ENCODE measurements at regions not wholly inside any gene's neighbourhood (a gene's known extent, or its start where the extent isn't known, plus 50 kb on each side); places are given as distances from the start of the nearest gene placed in this dataset.
"Not testable (repeated sequence)": the region's sequence is repeated elsewhere in the genome, so short reads cannot be mapped to it uniquely, and the experiment has no call there.

DNA sequence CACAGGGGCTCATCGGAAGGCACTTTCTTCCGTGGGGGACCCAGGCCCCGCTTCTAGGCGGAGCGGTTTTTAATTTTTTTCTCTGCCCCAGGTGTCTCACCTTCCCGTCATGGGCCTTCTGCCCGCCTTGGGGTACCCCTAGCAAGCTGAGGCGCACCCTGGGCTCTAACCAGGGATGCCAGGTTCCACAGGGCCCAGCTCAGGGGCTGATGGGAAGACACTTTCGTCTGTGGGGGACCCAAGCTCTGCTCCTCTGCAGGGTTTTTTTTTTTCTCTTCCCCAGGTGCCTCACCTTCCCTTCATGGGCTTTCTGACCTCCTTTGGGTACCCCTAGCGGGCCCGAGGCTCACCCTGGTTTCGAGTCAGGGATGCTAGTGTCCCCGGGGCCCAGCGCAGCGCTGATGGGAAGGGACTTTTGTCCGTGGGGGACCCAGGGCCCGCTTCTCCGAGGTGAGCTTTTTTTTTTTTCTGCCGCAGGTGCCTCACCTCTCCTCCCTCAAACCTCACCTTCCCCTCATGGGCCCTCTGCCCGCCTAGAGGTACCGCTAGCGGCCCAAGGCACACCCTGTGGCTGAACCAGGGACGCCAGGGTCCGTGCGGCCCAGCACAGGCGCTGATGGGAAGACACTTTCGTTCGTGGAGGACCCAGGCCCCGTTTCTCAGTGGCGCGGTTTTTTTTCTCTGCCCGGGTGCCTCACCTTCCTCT, 1270.5 kb downstream of the FOXD4L5 start:
- not testable (repeated sequence) for H3K4me3 Mint-ChIP-seq; H3K27me3 ChIP-seq (ENCODE audit: control insufficient read depth, insufficient read depth, low read length); H3K36me3 ChIP-seq (ENCODE audit: control insufficient read depth, insufficient read depth, low read length); H3K27me3 Mint-ChIP-seq; H3K36me3 Mint-ChIP-seq; H3K9me3 Mint-ChIP-seq; H3K4me3 ChIP-seq (ENCODE audit: low read depth, low read length); H3K27ac ChIP-seq (ENCODE audit: insufficient read depth, low read length, poor library complexity, severe bottlenecking); H3K27ac Mint-ChIP-seq; H3K4me1 Mint-ChIP-seq; H3K4me1 ChIP-seq (ENCODE audit: control insufficient read depth, insufficient read depth, low read length, poor library complexity, severe bottlenecking); ATAC-seq (ENCODE audit: low read depth in 2 of 2); DNase-seq; H3K9me3 ChIP-seq (ENCODE audit: control insufficient read depth in 2 of 2, low read length in 2 of 2)

DNA sequence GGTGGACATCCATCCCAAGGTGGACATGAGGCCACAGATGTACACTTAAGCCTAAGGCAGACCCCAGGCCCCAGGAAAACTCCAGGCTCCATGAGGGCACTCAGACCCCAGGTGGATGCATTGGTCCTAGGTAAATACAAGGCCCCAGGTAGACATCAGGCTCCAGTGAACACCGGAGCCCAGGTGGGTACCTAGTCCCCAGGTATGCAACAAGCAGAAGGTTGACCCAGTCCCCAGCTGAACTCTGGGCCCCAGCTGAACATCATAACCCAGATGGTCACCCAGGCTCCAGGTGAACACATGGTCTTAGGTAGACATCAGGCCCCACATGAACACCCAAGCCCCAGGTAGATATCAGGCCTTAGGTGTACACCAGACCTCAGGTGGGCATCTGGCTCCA, 1271.9 kb downstream of the FOXD4L5 start:
- H3K27ac Mint-ChIP-seq; H3K27me3 Mint-ChIP-seq; H3K27ac ChIP-seq (ENCODE audit: insufficient read depth, low read length, poor library complexity, severe bottlenecking); H3K4me1 Mint-ChIP-seq; H3K9me3 ChIP-seq (ENCODE audit: control insufficient read depth in 2 of 2, low read length in 2 of 2); H3K36me3 ChIP-seq (ENCODE audit: control insufficient read depth, insufficient read depth, low read length); H3K36me3 Mint-ChIP-seq; H3K27me3 ChIP-seq (ENCODE audit: control insufficient read depth, insufficient read depth, low read length); H3K9me3 Mint-ChIP-seq; DNase-seq; H3K4me3 Mint-ChIP-seq; ATAC-seq (ENCODE audit: low read depth in 2 of 2); H3K4me3 ChIP-seq (ENCODE audit: low read depth, low read length); H3K4me1 ChIP-seq (ENCODE audit: control insufficient read depth, insufficient read depth, low read length, poor library complexity, severe bottlenecking): not testable (repeated sequence)

DNA sequence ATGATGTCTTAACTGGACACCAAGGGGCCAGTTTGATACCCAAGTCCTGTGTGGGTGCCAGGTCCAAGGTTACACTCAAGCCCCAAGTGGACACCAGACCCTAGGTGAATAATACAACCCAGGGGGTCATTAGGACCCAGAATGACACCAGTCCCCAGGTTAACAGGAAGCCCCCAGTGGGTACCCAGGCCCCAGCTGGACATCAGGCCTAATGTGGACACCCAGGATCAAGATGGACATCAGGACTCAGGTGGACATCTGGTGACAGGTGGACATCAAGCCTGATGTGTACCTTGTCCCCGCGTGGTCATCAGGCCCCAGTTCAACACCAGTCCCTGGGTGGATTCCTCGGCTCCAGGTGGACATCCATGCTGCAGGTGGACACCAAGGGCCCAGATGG, 1273.0 kb downstream of the FOXD4L5 start:
- H3K27me3 ChIP-seq (ENCODE audit: control insufficient read depth, insufficient read depth, low read length); H3K36me3 Mint-ChIP-seq; H3K4me1 ChIP-seq (ENCODE audit: control insufficient read depth, insufficient read depth, low read length, poor library complexity, severe bottlenecking); H3K9me3 ChIP-seq (ENCODE audit: control insufficient read depth in 2 of 2, low read length in 2 of 2); H3K4me3 Mint-ChIP-seq; H3K4me1 Mint-ChIP-seq; DNase-seq; ATAC-seq (ENCODE audit: low read depth in 2 of 2); H3K27ac Mint-ChIP-seq; H3K9me3 Mint-ChIP-seq; H3K4me3 ChIP-seq (ENCODE audit: low read depth, low read length); H3K27ac ChIP-seq (ENCODE audit: insufficient read depth, low read length, poor library complexity, severe bottlenecking); H3K36me3 ChIP-seq (ENCODE audit: control insufficient read depth, insufficient read depth, low read length); H3K27me3 Mint-ChIP-seq: not testable (repeated sequence)

DNA sequence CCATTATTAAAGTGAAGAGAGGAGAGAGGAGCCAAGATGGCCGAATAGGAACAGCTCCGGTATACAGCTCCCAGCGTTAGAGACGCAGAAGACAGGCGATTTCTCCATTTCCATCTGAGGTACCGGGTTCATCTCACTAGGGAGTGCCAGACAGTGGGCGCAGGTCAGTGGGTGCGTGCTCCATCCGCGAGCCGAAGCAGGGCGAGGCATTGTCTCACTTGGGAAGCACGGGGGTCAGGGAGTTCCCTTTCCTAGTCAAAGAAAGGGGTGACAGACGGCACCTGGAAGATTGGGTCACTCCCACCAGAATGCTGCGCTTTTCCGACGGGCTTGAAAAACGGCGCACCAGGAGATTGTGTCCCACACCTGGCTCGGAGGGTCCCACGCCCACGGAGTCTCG, 1305.3 kb downstream of the FOXD4L5 start:
- not testable (repeated sequence) for H3K9me3 Mint-ChIP-seq; H3K9me3 ChIP-seq (ENCODE audit: control insufficient read depth in 2 of 2, low read length in 2 of 2); H3K27me3 Mint-ChIP-seq; H3K27ac Mint-ChIP-seq; H3K27ac ChIP-seq (ENCODE audit: insufficient read depth, low read length, poor library complexity, severe bottlenecking); H3K4me3 Mint-ChIP-seq; H3K36me3 ChIP-seq (ENCODE audit: control insufficient read depth, insufficient read depth, low read length); H3K4me3 ChIP-seq (ENCODE audit: low read depth, low read length); H3K4me1 ChIP-seq (ENCODE audit: control insufficient read depth, insufficient read depth, low read length, poor library complexity, severe bottlenecking); H3K36me3 Mint-ChIP-seq; ATAC-seq (ENCODE audit: low read depth in 2 of 2); DNase-seq; H3K27me3 ChIP-seq (ENCODE audit: control insufficient read depth, insufficient read depth, low read length); H3K4me1 Mint-ChIP-seq
